ENCODE measurements at regions not wholly inside any gene's neighbourhood (a gene's known extent, or its start where the extent isn't known, plus 50 kb on each side); places are given as distances from the start of the nearest gene placed in this dataset.

GRCh38 chr11:45344028-45344427, 57.9 kb upstream of the SYT13 start:
- H3K36me3 ChIP-seq (ENCODE audit: control insufficient read depth, insufficient read depth, low read length): no peaks in the 10 kb centered on the region
- ATAC-seq (no peak), DNase-seq (ENCODE audit: low read depth, low spot score) (no peak)
- H3K4me3 ChIP-seq (ENCODE audit: low read depth in 2 of 2, low read length in 2 of 2): no peak overlapping the region
- ChIA-PET CTCF (interaction anchor here (0.6 kb wide), 1 partner anchor 311 kb away, joined by 3 read pairs; no protein-coding TSS in a partner anchor), POLR2A (no interaction called here)
- no peaks in the 10 kb centered on the region for H3K4me1 ChIP-seq (ENCODE audit: control insufficient read depth, insufficient read depth, low read length)
- H3K27me3 ChIP-seq (ENCODE audit: control insufficient read depth, insufficient read depth, low read length): peaks cover 12% of the 10 kb centered on the region; the same call in 1 of the 2 replicates
- BruUV-seq (replicated peaks): no TSS peak
- intact Hi-C loops (cut with micrococcal nuclease; ENCODE audit: unreplicated experiment): no loop called here
- H3K27ac ChIP-seq (ENCODE audit: low read length): no peak overlapping the region
- TF ChIP-seq CTCF (IDR thresholded peaks at IDR 0.05): no peak
- TF ChIP-seq TCF7L2 (IDR thresholded peaks at IDR 0.05; ENCODE audit: low read depth, low read length): no peak
- TF ChIP-seq, protein P1, sequence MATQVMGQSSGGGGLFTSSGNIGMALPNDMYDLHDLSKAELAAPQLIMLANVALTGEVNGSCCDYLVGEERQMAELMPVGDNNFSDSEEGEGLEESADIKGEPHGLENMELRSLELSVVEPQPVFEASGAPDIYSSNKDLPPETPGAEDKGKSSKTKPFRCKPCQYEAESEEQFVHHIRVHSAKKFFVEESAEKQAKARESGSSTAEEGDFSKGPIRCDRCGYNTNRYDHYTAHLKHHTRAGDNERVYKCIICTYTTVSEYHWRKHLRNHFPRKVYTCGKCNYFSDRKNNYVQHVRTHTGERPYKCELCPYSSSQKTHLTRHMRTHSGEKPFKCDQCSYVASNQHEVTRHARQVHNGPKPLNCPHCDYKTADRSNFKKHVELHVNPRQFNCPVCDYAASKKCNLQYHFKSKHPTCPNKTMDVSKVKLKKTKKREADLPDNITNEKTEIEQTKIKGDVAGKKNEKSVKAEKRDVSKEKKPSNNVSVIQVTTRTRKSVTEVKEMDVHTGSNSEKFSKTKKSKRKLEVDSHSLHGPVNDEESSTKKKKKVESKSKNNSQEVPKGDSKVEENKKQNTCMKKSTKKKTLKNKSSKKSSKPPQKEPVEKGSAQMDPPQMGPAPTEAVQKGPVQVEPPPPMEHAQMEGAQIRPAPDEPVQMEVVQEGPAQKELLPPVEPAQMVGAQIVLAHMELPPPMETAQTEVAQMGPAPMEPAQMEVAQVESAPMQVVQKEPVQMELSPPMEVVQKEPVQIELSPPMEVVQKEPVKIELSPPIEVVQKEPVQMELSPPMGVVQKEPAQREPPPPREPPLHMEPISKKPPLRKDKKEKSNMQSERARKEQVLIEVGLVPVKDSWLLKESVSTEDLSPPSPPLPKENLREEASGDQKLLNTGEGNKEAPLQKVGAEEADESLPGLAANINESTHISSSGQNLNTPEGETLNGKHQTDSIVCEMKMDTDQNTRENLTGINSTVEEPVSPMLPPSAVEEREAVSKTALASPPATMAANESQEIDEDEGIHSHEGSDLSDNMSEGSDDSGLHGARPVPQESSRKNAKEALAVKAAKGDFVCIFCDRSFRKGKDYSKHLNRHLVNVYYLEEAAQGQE (IDR thresholded peaks at IDR 0.05; ENCODE audit: insufficient read depth in 1 of 2, low read depth in 2 of 2, low read length in 1 of 2): no peak
- no peak for TF ChIP-seq POLR2AphosphoS5 (IDR thresholded peaks at IDR 0.05; ENCODE audit: low read depth, low read length)
- TF ChIP-seq SIN3A (IDR thresholded peaks at IDR 0.05; ENCODE audit: borderline replicate concordance, insufficient read depth, low read depth, low read length): no peak
- in situ Hi-C loops (cut with HindIII; ENCODE audit: low pct_unique_long_range_greater_than_20kb, low sequenced_read_pairs): loop anchor here (25.0 kb wide), 1 partner anchor 232 kb away; no protein-coding TSS in a partner anchor
- no peaks in the 10 kb centered on the region for H3K9me3 ChIP-seq (ENCODE audit: control insufficient read depth, insufficient read depth, low read depth, low read length)

- DNase-seq (ENCODE audit: low read depth, low spot score) (no peak), ATAC-seq (no peak)
- Histone ChIP-seq H3K4me3 (ENCODE audit: low read depth in 2 of 2, low read length in 2 of 2) (no peak overlapping the region), H3K27me3 (ENCODE audit: control insufficient read depth, insufficient read depth, low read length) (peaks cover 12% of the 10 kb centered on the region; the same call in 1 of the 2 replicates), H3K4me1 (ENCODE audit: control insufficient read depth, insufficient read depth, low read length) (no peaks in the 10 kb centered on the region), H3K9me3 (ENCODE audit: control insufficient read depth, insufficient read depth, low read depth, low read length) (no peaks in the 10 kb centered on the region), H3K36me3 (ENCODE audit: control insufficient read depth, insufficient read depth, low read length) (no peaks in the 10 kb centered on the region), H3K27ac (ENCODE audit: low read length) (no peak overlapping the region)
- ChIA-PET POLR2A (no interaction called here), CTCF (interaction anchor here (0.6 kb wide), 1 partner anchor 311 kb away, joined by 3 read pairs; no protein-coding TSS in a partner anchor)
- intact Hi-C loops (cut with micrococcal nuclease; ENCODE audit: unreplicated experiment) (no loop called here), in situ Hi-C loops (cut with HindIII; ENCODE audit: low pct_unique_long_range_greater_than_20kb, low sequenced_read_pairs) (loop anchor here (25.0 kb wide), 1 partner anchor 231 kb away; no protein-coding TSS in a partner anchor)
- BruUV-seq (replicated peaks): no TSS peak
- TF ChIP-seq TCF7L2 (IDR thresholded peaks at IDR 0.05; ENCODE audit: low read depth, low read length) (no peak), CTCF (IDR thresholded peaks at IDR 0.05) (no peak), SIN3A (IDR thresholded peaks at IDR 0.05; ENCODE audit: borderline replicate concordance, insufficient read depth, low read depth, low read length) (no peak), POLR2AphosphoS5 (IDR thresholded peaks at IDR 0.05; ENCODE audit: low read depth, low read length) (no peak)
- TF ChIP-seq, protein P1 (IDR thresholded peaks at IDR 0.05; ENCODE audit: insufficient read depth in 1 of 2, low read depth in 2 of 2, low read length in 1 of 2): no peak
Measured at GRCh38 chr11:45343444-45343843, 57.3 kb upstream of the SYT13 start.

All from Panc1 (cell line).